ENCODE measurements at regions not wholly inside any gene's neighbourhood (a gene's known extent, or its start where the extent isn't known, plus 50 kb on each side); places are given as distances from the start of the nearest gene placed in this dataset.

DNA sequence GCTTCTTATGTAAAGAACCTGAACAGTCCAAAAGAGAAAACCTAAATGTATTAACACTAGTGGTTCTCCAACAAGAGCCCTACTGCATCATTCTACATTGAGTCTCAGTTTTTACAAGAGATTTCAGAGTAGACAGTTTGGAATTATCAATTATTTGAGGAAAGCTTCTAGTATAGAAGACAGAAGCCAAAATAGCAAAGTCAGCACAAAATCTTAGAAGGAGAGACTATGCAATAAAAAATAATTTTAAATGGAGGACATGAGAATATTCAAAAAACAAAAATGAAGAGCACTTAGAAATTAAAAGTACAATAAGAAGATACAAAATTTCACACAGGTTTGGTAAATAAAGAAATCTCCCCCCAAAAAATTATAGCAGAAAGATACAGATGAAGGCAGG, 406.3 kb upstream of the USP15 start:
- no peak overlapping the region for H3K4me3 Mint-ChIP-seq (ENCODE audit: unreplicated experiment)
- no peaks in the 10 kb centered on the region for H3K36me3 Mint-ChIP-seq (ENCODE audit: low read depth, unreplicated experiment)
- H3K9me3 Mint-ChIP-seq (ENCODE audit: unreplicated experiment): no peaks in the 10 kb centered on the region
- DNase-seq (ENCODE audit: low spot score): no peak
- no peak for TF ChIP-seq CTCF (IDR thresholded peaks at IDR 0.05; ENCODE audit: unreplicated experiment)
- no peak overlapping the region for H3K27ac Mint-ChIP-seq (ENCODE audit: unreplicated experiment)
- no peaks in the 10 kb centered on the region for H3K27me3 Mint-ChIP-seq (ENCODE audit: unreplicated experiment)
- no peaks in the 10 kb centered on the region for H3K4me1 Mint-ChIP-seq (ENCODE audit: unreplicated experiment)

GRCh38 chr12:61854902-61855301, 405.3 kb upstream of the USP15 start:
- Mint-ChIP-seq H3K4me3 (ENCODE audit: unreplicated experiment) (no peak overlapping the region), H3K27ac (ENCODE audit: unreplicated experiment) (no peak overlapping the region), H3K36me3 (ENCODE audit: low read depth, unreplicated experiment) (no peaks in the 10 kb centered on the region), H3K27me3 (ENCODE audit: unreplicated experiment) (no peaks in the 10 kb centered on the region), H3K9me3 (ENCODE audit: unreplicated experiment) (no peaks in the 10 kb centered on the region), H3K4me1 (ENCODE audit: unreplicated experiment) (no peaks in the 10 kb centered on the region)
- no peak for TF ChIP-seq CTCF (IDR thresholded peaks at IDR 0.05; ENCODE audit: unreplicated experiment)
- no peak for DNase-seq (ENCODE audit: low spot score)

GRCh38 chr12:61857968-61858367, 402.2 kb upstream of the USP15 start:
- Mint-ChIP-seq H3K27ac (ENCODE audit: unreplicated experiment) (no peak overlapping the region), H3K9me3 (ENCODE audit: unreplicated experiment) (no peaks in the 10 kb centered on the region), H3K36me3 (ENCODE audit: low read depth, unreplicated experiment) (no peaks in the 10 kb centered on the region), H3K4me1 (ENCODE audit: unreplicated experiment) (no peaks in the 10 kb centered on the region), H3K27me3 (ENCODE audit: unreplicated experiment) (no peaks in the 10 kb centered on the region), H3K4me3 (ENCODE audit: unreplicated experiment) (no peak overlapping the region)
- DNase-seq (ENCODE audit: low spot score): no peak
- TF ChIP-seq CTCF (IDR thresholded peaks at IDR 0.05; ENCODE audit: unreplicated experiment): no peak

DNA sequence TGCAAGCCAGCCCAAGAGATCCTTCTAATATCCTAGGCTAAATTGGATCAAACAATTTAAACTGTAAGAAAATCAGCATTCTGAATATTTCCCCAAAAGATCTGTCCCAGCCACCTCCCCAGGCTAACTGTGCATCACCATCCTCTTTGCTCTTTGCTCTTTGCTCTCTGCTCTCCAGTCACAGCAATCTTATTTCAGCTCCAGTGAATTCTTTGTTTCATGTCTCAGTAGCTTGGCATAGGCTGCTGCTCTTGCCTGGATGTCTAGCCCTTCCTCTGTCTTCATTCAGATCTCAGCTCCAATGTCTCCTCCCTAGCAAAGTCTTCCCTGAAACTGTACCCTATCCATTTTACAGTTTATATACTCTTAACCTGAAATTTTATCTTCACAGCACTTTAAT, 399.8 kb upstream of the USP15 start:
- H3K36me3 Mint-ChIP-seq (ENCODE audit: low read depth, unreplicated experiment): no peaks in the 10 kb centered on the region
- no peaks in the 10 kb centered on the region for H3K4me1 Mint-ChIP-seq (ENCODE audit: unreplicated experiment)
- no peak overlapping the region for H3K4me3 Mint-ChIP-seq (ENCODE audit: unreplicated experiment)
- H3K27ac Mint-ChIP-seq (ENCODE audit: unreplicated experiment): no peak overlapping the region
- H3K9me3 Mint-ChIP-seq (ENCODE audit: unreplicated experiment): no peaks in the 10 kb centered on the region
- no peak for DNase-seq (ENCODE audit: low spot score)
- no peak for TF ChIP-seq CTCF (IDR thresholded peaks at IDR 0.05; ENCODE audit: unreplicated experiment)
- no peaks in the 10 kb centered on the region for H3K27me3 Mint-ChIP-seq (ENCODE audit: unreplicated experiment)

- Mint-ChIP-seq H3K4me1 (ENCODE audit: unreplicated experiment) (peaks cover 2% of the 10 kb centered on the region), H3K27me3 (ENCODE audit: unreplicated experiment) (no peaks in the 10 kb centered on the region), H3K36me3 (ENCODE audit: low read depth, unreplicated experiment) (no peaks in the 10 kb centered on the region), H3K9me3 (ENCODE audit: unreplicated experiment) (no peaks in the 10 kb centered on the region), H3K4me3 (ENCODE audit: unreplicated experiment) (no peak overlapping the region), H3K27ac (ENCODE audit: unreplicated experiment) (no peak overlapping the region)
- TF ChIP-seq CTCF (IDR thresholded peaks at IDR 0.05; ENCODE audit: unreplicated experiment): no peak
- no peak for DNase-seq (ENCODE audit: low spot score)
Measured at GRCh38 chr12:61862986-61863385, 397.2 kb upstream of the USP15 start.

Data from endothelial cell (in vitro differentiated cells).